SK-N-SH (cell line): ENCODE measurements at regions not wholly inside any gene's neighbourhood (a gene's known extent, or its start where the extent isn't known, plus 50 kb on each side); places are given as distances from the start of the nearest gene placed in this dataset.

Experiments
- CTCF ChIA-PET: fragments of 300-600, 350-600 bp; formaldehyde crosslinking; extraction: SDS; loops from one replicate; lab custom pipeline; 2021; lab: Yijun Ruan, JAX
- POLR2A ChIA-PET: fragments of 350-600 bp; sonication (Branson Sonifier 250); formaldehyde crosslinking; extraction: SDS; loops from one replicate; lab custom pipeline; 2020; ENCODE audit warnings: antibody characterized with exemption, inconsistent platforms; lab: Yijun Ruan, JAX
- DNase-seq: peaks from one replicate; pipeline ENCODE4 v3.0.0; 2012
- H2AFZ ChIP-seq: fragments of 200-600 bp; sonication (generic); 2 replicates; pipeline ENCODE4 v1.8.1; 2016; ENCODE audit warnings: antibody characterized with exemption, mild to moderate bottlenecking, low read depth
- H3F3A ChIP-seq: fragments of 200-600 bp; sonication (generic); replicated peaks from 2 replicates; pipeline ENCODE3; 2016; ENCODE audit warnings: antibody characterized with exemption, mild to moderate bottlenecking; ENCODE audit not compliant: insufficient read depth
- H3K27ac ChIP-seq, 2 experiments: fragments of 200-500 bp in 1 of 2; fragments of 200-600 bp in 1 of 2; sonication (Bioruptor generic) in 1 of 2; sonication (generic), shearing (Covaris generic) in 1 of 2; 2 replicates each; pipeline versions ENCODE4 v1.5.1 to v1.6.1; 2014 to 2016; ENCODE audit warnings: low read depth in 2 of 2, inconsistent platforms in 1 of 2, low read length in 1 of 2, mild to moderate bottlenecking in 1 of 2, mixed read lengths in 1 of 2
- H3K27me3 ChIP-seq: fragments of 200-600 bp; sonication (generic), shearing (Covaris generic); 2 replicates; pipeline ENCODE4 v1.6.1; 2016; ENCODE audit warnings: mixed run types; ENCODE audit not compliant: insufficient read depth
- H3K36me3 ChIP-seq, 2 experiments: fragments of 200-500 bp in 1 of 2; fragments of 200-600 bp in 1 of 2; sonication (Bioruptor generic) in 1 of 2; sonication (generic) in 1 of 2; replicated peaks in 1 of 2; 2 replicates each; pipeline versions ENCODE3 to v1.5.1; 2014 to 2016; ENCODE audit warnings: low read length in 1 of 2, mild to moderate bottlenecking in 1 of 2; ENCODE audit not compliant: insufficient read depth in 2 of 2, control insufficient read depth in 1 of 2
- H3K4me1 ChIP-seq, 2 experiments: fragments of 200-500 bp in 1 of 2; fragments of 200-600 bp in 1 of 2; sonication (Bioruptor generic) in 1 of 2; sonication (generic), shearing (Covaris generic) in 1 of 2; 2 replicates each; pipeline versions ENCODE4 v1.5.1 to v1.6.1; 2014 to 2016; ENCODE audit warnings: low read depth in 1 of 2, low read length in 1 of 2, mixed run types in 1 of 2; ENCODE audit not compliant: insufficient read depth in 2 of 2, control insufficient read depth in 1 of 2
- H3K4me2 ChIP-seq: fragments of 200-600 bp; sonication (generic), shearing (Covaris generic); 2 replicates; pipeline ENCODE4 v1.6.1; 2017; ENCODE audit warnings: mixed run types
- H3K4me3 ChIP-seq, 2 experiments: fragments of 200-500 bp in 1 of 2; fragments of 200-600 bp in 1 of 2; sonication (Bioruptor generic) in 1 of 2; sonication (generic), shearing (Covaris generic) in 1 of 2; 2 replicates each; pipeline versions ENCODE4 v1.5.1 to v1.8.1; 2014 to 2016; ENCODE audit warnings: low read depth in 2 of 2, inconsistent platforms in 1 of 2, low read length in 1 of 2, mild to moderate bottlenecking in 1 of 2, mixed read lengths in 1 of 2, moderate library complexity in 1 of 2
- H3K79me2 ChIP-seq: fragments of 200-600 bp; sonication (generic); 2 replicates; pipeline ENCODE4 v1.8.1; 2017; ENCODE audit warnings: mild to moderate bottlenecking; ENCODE audit not compliant: insufficient read depth
- H3K9ac ChIP-seq: fragments of 200-600 bp; sonication (generic); 2 replicates; pipeline ENCODE4 v1.6.1; 2017; ENCODE audit warnings: mixed run types
- H3K9me2 ChIP-seq: fragments of 200-600 bp; sonication (generic); 2 replicates; pipeline ENCODE4 v1.6.1; 2017; ENCODE audit warnings: mixed run types
- H3K9me3 ChIP-seq: fragments of 200-600 bp; sonication (generic); 2 replicates; pipeline ENCODE4 v1.6.1; 2017; ENCODE audit warnings: mixed run types, mild to moderate bottlenecking, moderate library complexity
- H4K20me1 ChIP-seq: fragments of 200-600 bp; sonication (generic); 2 replicates; pipeline ENCODE4 v1.6.1; 2017; ENCODE audit warnings: mild to moderate bottlenecking, mixed run types; ENCODE audit not compliant: insufficient read depth
- EZH2phosphoT487 ChIP-seq: fragments of 200-600 bp; sonication (generic); IDR thresholded peaks from 2 replicates; pipeline ENCODE4 v1.6.1; 2017; ENCODE audit warnings: low read depth, mixed run types, mild to moderate bottlenecking, antibody characterized with exemption, moderate library complexity, borderline replicate concordance
- FOXJ3 ChIP-seq: sonication (generic); formaldehyde crosslinking; IDR thresholded peaks from 2 replicates; pipeline ENCODE4 v1.5.1; 2020; ENCODE audit warnings: mild to moderate bottlenecking, missing genetic modification reagents
- FOXM1 ChIP-seq: IDR thresholded peaks from 2 replicates; pipeline ENCODE4 v1.4.0; 2012; ENCODE audit warnings: low read depth, mild to moderate bottlenecking
- GABPA ChIP-seq: IDR thresholded peaks from 2 replicates; pipeline ENCODE4 v1.4.0; 2012; ENCODE audit warnings: low read depth, mild to moderate bottlenecking
- GATA2 ChIP-seq: sonication (generic); formaldehyde crosslinking; IDR thresholded peaks from 2 replicates; pipeline ENCODE4 v1.5.0; 2020; ENCODE audit warnings: mild to moderate bottlenecking, missing genetic modification reagents
- IRF3 ChIP-seq: fragments of 150-350 bp; IDR thresholded peaks from 2 replicates; pipeline ENCODE4 v1.6.1; 2016; ENCODE audit warnings: mild to moderate bottlenecking, low read depth, low read length
- MAX ChIP-seq: IDR thresholded peaks from 2 replicates; pipeline ENCODE4 v1.4.0; 2012; ENCODE audit warnings: low read depth
- MEF2A ChIP-seq: IDR thresholded peaks from 2 replicates; pipeline ENCODE4 v1.4.0; 2012; ENCODE audit warnings: low read depth, borderline replicate concordance
- MXI1 ChIP-seq: IDR thresholded peaks from 2 replicates; pipeline ENCODE4 v1.6.1; 2012; ENCODE audit warnings: mild to moderate bottlenecking, low read depth, low read length, improper control_type of control experiment
- TAF1 ChIP-seq: IDR thresholded peaks from 2 replicates; pipeline ENCODE4 v1.6.1; 2012; ENCODE audit warnings: low read depth, mild to moderate bottlenecking, low read length, moderate library complexity, borderline replicate concordance
- TCF12 ChIP-seq: IDR thresholded peaks from 2 replicates; pipeline ENCODE4 v1.4.0; 2012
- WGBS: methylation state at CpG from one replicate; pipeline ENCODE4 v1.1.6; 2017; ENCODE audit warnings: low lambda C conversion rate; 5-methylcytosine and 5-hydroxymethylcytosine counted together

GRCh38 chr6:145290122-145290521 lies 445.2 kb downstream of the EPM2A start:
- no peak overlapping the region for H3K9ac ChIP-seq
- no peaks in the 10 kb centered on the region for H3K4me1 ChIP-seq
- H3K9me3 ChIP-seq: no peaks in the 10 kb centered on the region
- CTCF ChIA-PET: no interaction called here
- no peak overlapping the region for H2AFZ ChIP-seq
- H3K27me3 ChIP-seq: no peaks in the 10 kb centered on the region
- H3K4me2 ChIP-seq: no peak overlapping the region
- H3K9me2 ChIP-seq: no peaks in the 10 kb centered on the region
- H3K79me2 ChIP-seq: no peaks in the 10 kb centered on the region
- H3K4me3 ChIP-seq: no peak overlapping the region
- H3F3A ChIP-seq: no peaks in the 10 kb centered on the region
- 48% methylated on average over 2 of the region's 2 CpGs for WGBS
- H3K27ac ChIP-seq: no peak overlapping the region
- no peaks in the 10 kb centered on the region for H4K20me1 ChIP-seq
- no peak for DNase-seq
- TF ChIP-seq GATA2 (no peak), MXI1 (no peak), FOXM1 (no peak), EZH2phosphoT487 (no peak)
- no peaks in the 10 kb centered on the region for H3K36me3 ChIP-seq
- POLR2A ChIA-PET: no interaction called here

- no peak overlapping the region for H3K27ac ChIP-seq
These were observed 443.3 kb downstream of the EPM2A start for GRCh38 chr6:145292066-145292465.

GRCh38 chr6:145294942-145295341 lies 440.4 kb downstream of the EPM2A start:
- Histone ChIP-seq H3K9me3 (no peaks in the 10 kb centered on the region), H3K4me2 (no peak overlapping the region), H3K79me2 (no peaks in the 10 kb centered on the region), H3K9ac (no peak overlapping the region), H3K9me2 (no peaks in the 10 kb centered on the region), H3F3A (no peaks in the 10 kb centered on the region), H2AFZ (no peak overlapping the region), H3K36me3 (no peaks in the 10 kb centered on the region)
- WGBS: 32% methylated on average over 4 of the region's 4 CpGs
- DNase-seq: no peak
- ChIA-PET POLR2A (no interaction called here), CTCF (interaction anchor here (1.1 to 1.3 kb wide), 3 partner anchors 9 to 19 kb away, joined by 3 read pairs; no protein-coding TSS in a partner anchor)
- TF ChIP-seq MEF2A (no peak), TCF12 (no peak)
- TF ChIP-seq, all 33 proteins: peak for 0
- Histone ChIP-seq H4K20me1 (no peaks in the 10 kb centered on the region), H3K4me1 (no peaks in the 10 kb centered on the region), H3K27me3 (no peaks in the 10 kb centered on the region), H3K4me3 (no peak overlapping the region), H3K27ac (no peak overlapping the region)

More at GRCh38 chr6:145292066-145292465, 443.3 kb downstream of the EPM2A start:
- H3K4me2 ChIP-seq: no peak overlapping the region
- H3K9me2 ChIP-seq: no peaks in the 10 kb centered on the region
- no peak overlapping the region for H2AFZ ChIP-seq
- 23% methylated on average over 2 of the region's 2 CpGs for WGBS
- ChIA-PET CTCF (no interaction called here), POLR2A (no interaction called here)
- no peaks in the 10 kb centered on the region for H3F3A ChIP-seq
- no peak for TF ChIP-seq GABPA
- no peak for TF ChIP-seq TAF1
- no peak for TF ChIP-seq MAX
- TF ChIP-seq FOXJ3 (CRISPR knock-in tag): no peak
- no peak for TF ChIP-seq IRF3
- no peak for TF ChIP-seq FOXM1
- H3K4me1 ChIP-seq: no peaks in the 10 kb centered on the region
- no peaks in the 10 kb centered on the region for H3K9me3 ChIP-seq
- no peaks in the 10 kb centered on the region for H3K36me3 ChIP-seq
- no peaks in the 10 kb centered on the region for H4K20me1 ChIP-seq
- no peaks in the 10 kb centered on the region for H3K79me2 ChIP-seq
- DNase-seq: no peak
- H3K27me3 ChIP-seq: no peaks in the 10 kb centered on the region
- no peak overlapping the region for H3K9ac ChIP-seq
- H3K4me3 ChIP-seq: no peak overlapping the region
